Thyroid gland (tissue), 4 donors: ENCODE measurements at regions not wholly inside any gene's neighbourhood (a gene's known extent, or its start where the extent isn't known, plus 50 kb on each side); places are given as distances from the start of the nearest gene placed in this dataset.

Source experiments
- DNase-seq, 2 donors: peaks; one replicate each; pipeline ENCODE4 v3.0.0-alpha.2; 2019
- H3K27ac ChIP-seq, 3 donors: fragments of 200-600 bp; sonication (generic); 1 replicate in 2 of 3; 2 replicates in 1 of 3; pipeline ENCODE4 v1.5.1; 2016 to 2019; ENCODE audit warnings: mild to moderate bottlenecking in 1 of 3, moderate library complexity in 1 of 3
- H3K27me3 ChIP-seq: fragments of 200-600 bp; sonication (generic); one replicate; pipeline ENCODE4 v1.5.1; 2019
- H3K36me3 ChIP-seq, 2 donors: fragments of 200-600 bp; sonication (generic); one replicate each; pipeline ENCODE4 v1.5.1; 2016 to 2019
- H3K4me1 ChIP-seq, 2 donors: fragments of 200-600 bp; sonication (generic); one replicate each; pipeline ENCODE4 v1.5.1; 2017 to 2019
- H3K4me3 ChIP-seq, 3 donors: fragments of 200-600 bp; sonication (generic); replicated peaks in 1 of 3; 1 replicate in 2 of 3; 2 replicates in 1 of 3; pipeline ENCODE4 v1.5.1; 2016; ENCODE audit warnings: mild to moderate bottlenecking in 1 of 3
- H3K9me3 ChIP-seq: fragments of 200-600 bp; sonication (generic); one replicate; pipeline ENCODE4 v1.5.1; 2017
- POLR2A ChIP-seq, 2 donors: fragments of 450-650 bp; IDR thresholded peaks; one replicate each; pipeline ENCODE4 v1.6.1; 2017; ENCODE audit warnings: antibody characterized with exemption in 2 of 2, mild to moderate bottlenecking in 2 of 2, moderate library complexity in 1 of 2
- WGBS, 2 donors: methylation state at CpG; one replicate each; pipeline ENCODE4 v1.1.5; 2017; 5-methylcytosine and 5-hydroxymethylcytosine counted together
- intact Hi-C: fragments of 100-400 bp; cut with DNase I; formaldehyde crosslinking; loops from one replicate; pipeline ENCODE4 v1.15.1; 2023
- TF ChIP-seq, protein P1 (sequence below), 6 experiments: fragments of 200-600 bp in 3 of 6; fragments of 450-650 bp in 3 of 6; sonication (generic) in 3 of 6; IDR thresholded peaks; one replicate each; pipeline ENCODE4 v1.5.1; 2016 to 2019; ENCODE audit warnings: antibody characterized with exemption in 6 of 6, mild to moderate bottlenecking in 2 of 6, inconsistent platforms in 1 of 6, moderate library complexity in 1 of 6

DNA sequence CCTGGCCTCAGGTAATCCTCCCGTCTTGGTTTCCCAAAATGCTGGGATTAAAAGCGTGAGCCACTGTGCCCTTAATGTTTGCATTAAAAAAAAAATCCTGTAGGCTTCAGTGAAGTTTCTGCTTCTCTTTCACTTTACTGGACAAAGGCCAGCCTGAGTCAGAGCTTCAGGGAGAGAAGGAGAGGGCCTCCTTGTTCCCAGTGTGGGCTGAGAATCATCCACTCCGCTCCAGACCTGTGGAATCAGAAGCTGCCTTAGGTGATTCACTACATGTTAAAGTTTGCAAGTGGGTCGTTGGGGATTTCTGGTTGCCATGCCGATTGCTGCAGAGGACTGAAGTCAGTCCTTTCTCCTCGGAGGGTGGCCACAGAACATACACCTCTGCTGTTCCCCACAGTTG, 113.3 kb upstream of the EEF1E1 start:
- Histone ChIP-seq H3K9me3 (no peaks in the 10 kb centered on the region), H3K36me3 (no peaks in the 10 kb centered on the region), H3K27me3 (no peaks in the 10 kb centered on the region), H3K4me3 (no peak overlapping the region), H3K27ac (no peak overlapping the region), H3K4me1 (no peaks in the 10 kb centered on the region)
- TF ChIP-seq, protein P1, sequence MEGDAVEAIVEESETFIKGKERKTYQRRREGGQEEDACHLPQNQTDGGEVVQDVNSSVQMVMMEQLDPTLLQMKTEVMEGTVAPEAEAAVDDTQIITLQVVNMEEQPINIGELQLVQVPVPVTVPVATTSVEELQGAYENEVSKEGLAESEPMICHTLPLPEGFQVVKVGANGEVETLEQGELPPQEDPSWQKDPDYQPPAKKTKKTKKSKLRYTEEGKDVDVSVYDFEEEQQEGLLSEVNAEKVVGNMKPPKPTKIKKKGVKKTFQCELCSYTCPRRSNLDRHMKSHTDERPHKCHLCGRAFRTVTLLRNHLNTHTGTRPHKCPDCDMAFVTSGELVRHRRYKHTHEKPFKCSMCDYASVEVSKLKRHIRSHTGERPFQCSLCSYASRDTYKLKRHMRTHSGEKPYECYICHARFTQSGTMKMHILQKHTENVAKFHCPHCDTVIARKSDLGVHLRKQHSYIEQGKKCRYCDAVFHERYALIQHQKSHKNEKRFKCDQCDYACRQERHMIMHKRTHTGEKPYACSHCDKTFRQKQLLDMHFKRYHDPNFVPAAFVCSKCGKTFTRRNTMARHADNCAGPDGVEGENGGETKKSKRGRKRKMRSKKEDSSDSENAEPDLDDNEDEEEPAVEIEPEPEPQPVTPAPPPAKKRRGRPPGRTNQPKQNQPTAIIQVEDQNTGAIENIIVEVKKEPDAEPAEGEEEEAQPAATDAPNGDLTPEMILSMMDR (IDR thresholded peaks at IDR 0.05): no peak
- no peak for TF ChIP-seq POLR2A (IDR thresholded peaks at IDR 0.05)
- no peak for DNase-seq
- WGBS, 2 donors: 59 to 69% methylated on average over 6 of the region's 6 CpGs
- intact Hi-C loops: no loop called here

DNA sequence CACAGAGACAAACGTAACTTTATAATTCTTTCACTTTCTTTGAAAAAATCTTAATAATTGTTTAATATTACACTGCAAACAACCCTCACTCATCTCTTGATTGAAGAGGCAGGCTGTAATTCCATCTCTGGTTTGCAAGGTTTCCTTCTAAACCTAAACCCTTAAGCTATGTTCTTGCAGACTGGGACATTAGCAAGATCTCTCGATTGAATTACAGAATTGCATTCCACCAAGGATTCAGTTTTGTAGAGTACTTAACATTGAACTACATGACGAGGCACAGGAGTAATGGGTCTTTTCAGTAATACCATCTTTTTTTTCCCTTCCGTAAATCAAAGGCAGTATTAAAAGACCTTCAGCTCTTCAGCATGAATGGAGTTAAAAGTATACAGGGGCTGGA, 111.6 kb upstream of the EEF1E1 start:
- Histone ChIP-seq H3K4me1 (no peaks in the 10 kb centered on the region), H3K4me3 (no peak overlapping the region), H3K9me3 (no peaks in the 10 kb centered on the region), H3K27ac (no peak overlapping the region), H3K36me3 (no peaks in the 10 kb centered on the region), H3K27me3 (no peaks in the 10 kb centered on the region)
- intact Hi-C loops: no loop called here
- 77% methylated on average over 4 of the region's 4 CpGs for WGBS, 2 donors
- DNase-seq: no peak
- TF ChIP-seq POLR2A (IDR thresholded peaks at IDR 0.05): no peak
- TF ChIP-seq, protein P1 (IDR thresholded peaks at IDR 0.05): no peak

DNA sequence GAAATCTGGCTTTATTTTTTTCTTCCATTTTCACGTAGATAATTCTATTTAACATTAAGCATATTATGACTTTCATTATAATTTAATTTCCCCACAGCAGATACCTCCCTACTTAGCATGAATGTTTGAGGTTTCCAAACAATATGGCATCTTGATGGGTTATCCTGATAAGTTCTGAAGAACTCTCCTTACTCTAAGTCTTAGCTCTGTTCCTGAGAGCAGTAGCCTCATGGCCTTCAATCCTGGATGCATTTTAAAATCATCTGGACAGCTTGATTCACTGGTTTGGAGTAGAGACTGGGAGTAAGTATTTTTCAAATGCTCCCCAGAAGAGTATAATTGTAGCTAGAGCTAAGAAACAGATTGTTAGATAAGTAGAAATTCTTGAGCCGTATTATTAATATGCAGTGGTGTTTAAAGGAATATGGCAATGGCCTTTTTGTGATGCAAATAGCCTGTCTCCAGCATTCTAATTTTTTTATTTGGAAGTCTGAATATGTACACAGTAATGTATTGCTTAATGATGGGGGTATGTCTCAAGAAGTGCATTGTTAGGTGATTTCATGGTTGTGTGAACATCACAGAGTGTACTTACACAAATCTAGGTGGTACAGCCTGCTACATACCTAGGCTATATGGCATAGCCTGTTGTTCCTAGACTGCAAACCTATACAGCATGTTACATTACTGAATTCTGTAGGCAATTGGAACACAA, 110.5 kb upstream of the EEF1E1 start:
- Histone ChIP-seq H3K27me3 (no peaks in the 10 kb centered on the region), H3K27ac (no peak overlapping the region), H3K4me3 (no peak overlapping the region), H3K9me3 (no peaks in the 10 kb centered on the region), H3K4me1 (no peaks in the 10 kb centered on the region), H3K36me3 (no peaks in the 10 kb centered on the region)
- intact Hi-C loops: no loop called here
- no peak for TF ChIP-seq POLR2A (IDR thresholded peaks at IDR 0.05)
- TF ChIP-seq, protein P1 (IDR thresholded peaks at IDR 0.05): no peak
- DNase-seq: no peak
- 83 to 89% methylated on average over 2 of the region's 2 CpGs for WGBS, 2 donors

DNA sequence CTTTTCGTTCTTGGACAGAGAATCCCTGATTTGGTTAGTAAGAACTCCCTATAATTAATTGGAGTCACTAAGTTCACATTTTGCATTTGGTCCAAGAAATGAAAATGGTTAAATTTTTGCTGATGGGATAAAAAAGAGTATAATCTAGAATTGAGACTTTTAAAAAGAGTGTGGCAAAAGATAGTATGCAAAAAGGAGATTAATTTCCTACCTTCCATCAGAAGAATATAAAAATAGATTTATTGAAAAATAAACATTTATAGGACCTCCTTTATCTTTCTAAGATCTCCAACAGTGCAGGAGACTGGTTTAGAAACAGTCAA, 105.5 kb upstream of the EEF1E1 start:
- Histone ChIP-seq H3K4me3 (no peak overlapping the region), H3K27ac (no peak overlapping the region), H3K4me1 (no peaks in the 10 kb centered on the region), H3K27me3 (no peaks in the 10 kb centered on the region), H3K9me3 (no peaks in the 10 kb centered on the region), H3K36me3 (no peaks in the 10 kb centered on the region)
- no peak for TF ChIP-seq POLR2A (IDR thresholded peaks at IDR 0.05)
- TF ChIP-seq, protein P1 (IDR thresholded peaks at IDR 0.05): no peak
- no peak for DNase-seq
- intact Hi-C loops: no loop called here
- WGBS, 2 donors: 85 to 98% methylated on average over 1 of the region's 1 CpG

DNA sequence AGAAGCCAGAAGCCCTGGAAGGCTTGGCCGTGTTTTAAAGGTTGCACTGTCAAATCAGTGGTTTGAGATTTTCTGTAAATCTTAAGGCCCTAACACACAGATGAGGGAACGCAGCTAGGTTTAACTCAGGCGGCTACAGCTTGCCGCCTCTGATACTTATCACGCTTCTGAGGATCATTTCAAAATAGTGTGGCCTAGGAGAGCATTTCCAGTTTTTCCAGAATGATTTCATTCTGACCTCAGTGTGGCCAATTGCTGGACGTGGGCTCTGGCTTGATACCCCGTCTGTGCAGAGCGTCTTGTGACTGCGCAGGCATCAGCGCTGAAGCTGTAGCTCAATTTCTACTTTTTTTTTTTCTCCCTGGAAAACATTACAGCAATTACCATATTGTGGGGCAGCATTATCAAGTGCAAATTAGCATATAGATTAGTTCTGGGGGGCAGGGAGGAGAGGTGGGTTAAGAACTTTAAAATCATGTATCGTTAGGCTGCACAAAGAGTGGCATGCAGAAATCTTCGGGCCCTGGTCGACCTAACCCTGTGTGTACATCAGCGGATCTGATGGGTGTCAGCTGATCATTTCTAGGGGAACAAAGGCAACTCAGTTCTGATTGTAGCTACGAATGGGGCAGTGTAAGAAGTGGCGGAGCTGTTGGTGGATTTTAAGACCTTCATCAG, 105.0 kb upstream of the EEF1E1 start:
- WGBS, 2 donors: 82 to 83% methylated on average over 16 of the region's 16 CpGs
- intact Hi-C loops: no loop called here
- Histone ChIP-seq H3K27ac (no peak overlapping the region), H3K9me3 (no peaks in the 10 kb centered on the region), H3K4me3 (no peak overlapping the region), H3K36me3 (no peaks in the 10 kb centered on the region), H3K27me3 (no peaks in the 10 kb centered on the region), H3K4me1 (no peaks in the 10 kb centered on the region)
- TF ChIP-seq, protein P1 (IDR thresholded peaks at IDR 0.05): no peak
- no peak for TF ChIP-seq POLR2A (IDR thresholded peaks at IDR 0.05)
- no peak for DNase-seq
